HepG2 (cell line): ENCODE measurements at regions not wholly inside any gene's neighbourhood (a gene's known extent, or its start where the extent isn't known, plus 50 kb on each side); places are given as distances from the start of the nearest gene placed in this dataset.

Experiments
- ATAC-seq: fragments of 200-7000 bp; cut with Tn5 transposase; 3 replicates; pipeline ENCODE4 v1.9.1; 2020; ENCODE audit warnings: mild to moderate bottlenecking, moderate library complexity
- BruUV-seq: library from RNA; stranded (reverse); fragments of 400-500 nt; replicated peaks from 2 replicates; lab custom pipeline; 2021; lab: Mats Ljungman, UMichigan
- CTCF ChIA-PET: fragments of 300-600 bp; formaldehyde crosslinking; extraction: SDS; loops from one replicate; lab custom pipeline; 2021; ENCODE audit warnings: low total read pairs, inconsistent platforms, low intra/inter-chr PET ratio; lab: Yijun Ruan, JAX
- POLR2A ChIA-PET: fragments of 350-600 bp; sonication (Branson Sonifier 250); formaldehyde crosslinking; loops from one replicate; lab custom pipeline; 2020; ENCODE audit warnings: antibody characterized with exemption, inconsistent platforms; lab: Yijun Ruan, JAX
- DNase-seq: peaks from one replicate; pipeline ENCODE4 v3.0.0-alpha.2; 2015; ENCODE audit warnings: low spot score
- FAIRE-seq: peaks from 3 replicates; lab custom pipeline; 2011; peaks lifted over from hg19 to GRCh38; lab: Jason Lieb, UNC
- H2AFZ ChIP-seq: one replicate; pipeline ENCODE4 v1.6.1; 2011; ENCODE audit warnings: low read length, inconsistent platforms
- H3K27ac ChIP-seq: fragments of 300-600 bp; 3 replicates; pipeline ENCODE4 v1.8.0; 2011; ENCODE audit warnings: mixed run types, mild to moderate bottlenecking, mixed read lengths, low read length, inconsistent platforms; ENCODE audit not compliant: insufficient read depth; ENCODE audit errors: extremely low read length
- H3K27me3 ChIP-seq, 2 experiments: fragments of 200-600 bp in 1 of 2; 2 replicates in 1 of 2; 3 replicates in 1 of 2; pipeline versions ENCODE4 v1.6.0 to v1.8.0; 2011; ENCODE audit warnings: low read length in 2 of 2, mild to moderate bottlenecking in 2 of 2, moderate library complexity in 2 of 2, inconsistent platforms in 1 of 2; ENCODE audit not compliant: insufficient read depth in 2 of 2, control insufficient read depth in 1 of 2
- H3K36me3 ChIP-seq, 2 experiments: fragments of 200-600 bp in 1 of 2; replicated peaks in 1 of 2; 2 replicates in 1 of 2; 3 replicates in 1 of 2; pipeline versions ENCODE4 v1.5.1 to v1.8.0; 2011; ENCODE audit warnings: low read length in 2 of 2, inconsistent platforms in 1 of 2; ENCODE audit not compliant: insufficient read depth in 2 of 2, control insufficient read depth in 1 of 2
- H3K4me1 ChIP-seq: 2 replicates; pipeline ENCODE4 v1.5.1; 2012; ENCODE audit warnings: low read length, inconsistent platforms; ENCODE audit not compliant: insufficient read depth
- H3K4me2 ChIP-seq: 2 replicates; pipeline ENCODE4 v1.6.0; 2011; ENCODE audit warnings: low read depth, low read length, inconsistent platforms
- H3K4me3 ChIP-seq, 3 experiments: fragments of 200-600 bp in 1 of 3; sonication (generic), shearing (Covaris generic) in 1 of 3; replicated peaks in 1 of 3; 2 replicates each; pipeline ENCODE4 v1.5.1; 2011 to 2016; ENCODE audit warnings: low read length in 3 of 3, inconsistent platforms in 2 of 3, low read depth in 2 of 3, mild to moderate bottlenecking in 2 of 3, control low read depth in 1 of 3, mixed read lengths in 1 of 3; ENCODE audit not compliant: insufficient read depth in 1 of 3
- H3K79me2 ChIP-seq: one replicate; pipeline ENCODE4 v1.6.1; 2011; ENCODE audit warnings: low read length, inconsistent platforms; ENCODE audit not compliant: insufficient read depth
- H3K9ac ChIP-seq: 2 replicates; pipeline ENCODE4 v1.6.0; 2011; ENCODE audit warnings: mild to moderate bottlenecking, low read depth, low read length, inconsistent platforms; ENCODE audit not compliant: insufficient read depth
- H3K9me3 ChIP-seq: 2 replicates; pipeline ENCODE4 v1.5.1; 2012; ENCODE audit warnings: mild to moderate bottlenecking, low read length
- H4K20me1 ChIP-seq: 2 replicates; pipeline ENCODE4 v1.6.0; 2011; ENCODE audit warnings: inconsistent platforms, mild to moderate bottlenecking, low read length, moderate library complexity; ENCODE audit not compliant: insufficient read depth
- NFKB2 ChIP-seq: sonication (generic); formaldehyde crosslinking; IDR thresholded peaks from 2 replicates; pipeline ENCODE4 v1.4.0; 2020; ENCODE audit warnings: missing genetic modification reagents, borderline replicate concordance
- NFKBIZ ChIP-seq: IDR thresholded peaks from 2 replicates; pipeline ENCODE4 v1.6.1; 2018; ENCODE audit warnings: missing genetic modification reagents, missing compliant biosample characterization
- NR2F6 ChIP-seq, 2 experiments: IDR thresholded peaks; 2 replicates each; pipeline ENCODE4 v1.6.1; 2016; ENCODE audit warnings: antibody characterized with exemption in 1 of 2, mild to moderate bottlenecking in 1 of 2
- NRL ChIP-seq: sonication (generic); formaldehyde crosslinking; IDR thresholded peaks from 2 replicates; pipeline ENCODE4 v1.5.0; 2020; ENCODE audit warnings: missing genetic modification reagents, mild to moderate bottlenecking, moderate library complexity, borderline replicate concordance
- RXRB ChIP-seq: IDR thresholded peaks from 2 replicates; pipeline ENCODE4 v1.6.1; 2016; ENCODE audit warnings: borderline replicate concordance, missing genetic modification reagents, missing compliant biosample characterization
- TARDBP ChIP-seq: sonication (generic); formaldehyde crosslinking; IDR thresholded peaks from 2 replicates; pipeline ENCODE4 v1.8.0; 2022; ENCODE audit warnings: mild to moderate bottlenecking, missing genetic modification reagents
- ZSCAN12 ChIP-seq: sonication (generic); formaldehyde crosslinking; IDR thresholded peaks from 2 replicates; pipeline ENCODE4 v1.9.0; 2021; ENCODE audit warnings: mild to moderate bottlenecking, missing genetic modification reagents
- WGBS: methylation state at CpG from one replicate; pipeline ENCODE4 v1.1.6; 2017; ENCODE audit warnings: low lambda C conversion rate; 5-methylcytosine and 5-hydroxymethylcytosine counted together
- in situ Hi-C: cut with HindIII; loops from 2 replicates; pipeline ENCODE4 v1.10.0; 2017; ENCODE audit warnings: low pct_unique_long_range_greater_than_20kb; ENCODE audit not compliant: extremely low pct_ligation_motif_present
- intact Hi-C: fragments of 100-400 bp; cut with micrococcal nuclease; formaldehyde crosslinking; loops from one replicate; pipeline ENCODE4 v1.10.0; 2022; ENCODE audit not compliant: unreplicated experiment
- TF ChIP-seq, protein P1 (sequence below), 2 experiments: fragments of 450-650 bp in 1 of 2; sonication (generic) in 1 of 2; formaldehyde crosslinking in 1 of 2; IDR thresholded peaks; 2 replicates each; pipeline versions ENCODE4 v1.6.1 to v1.8.0; 2016 to 2022; ENCODE audit warnings: antibody characterized with exemption in 1 of 2, mild to moderate bottlenecking in 1 of 2, missing genetic modification reagents in 1 of 2
- TF ChIP-seq, protein P2 (sequence below): sonication (generic); formaldehyde crosslinking; IDR thresholded peaks from 2 replicates; pipeline ENCODE4 v1.5.1; 2020; ENCODE audit warnings: missing genetic modification reagents, mild to moderate bottlenecking, borderline replicate concordance
- TF ChIP-seq, protein P3 (sequence below): sonication (generic); formaldehyde crosslinking; conservative IDR thresholded peaks from 2 replicates; pipeline ENCODE4 v1.4.0; 2020; ENCODE audit warnings: mild to moderate bottlenecking, missing genetic modification reagents, moderate library complexity

DNA sequence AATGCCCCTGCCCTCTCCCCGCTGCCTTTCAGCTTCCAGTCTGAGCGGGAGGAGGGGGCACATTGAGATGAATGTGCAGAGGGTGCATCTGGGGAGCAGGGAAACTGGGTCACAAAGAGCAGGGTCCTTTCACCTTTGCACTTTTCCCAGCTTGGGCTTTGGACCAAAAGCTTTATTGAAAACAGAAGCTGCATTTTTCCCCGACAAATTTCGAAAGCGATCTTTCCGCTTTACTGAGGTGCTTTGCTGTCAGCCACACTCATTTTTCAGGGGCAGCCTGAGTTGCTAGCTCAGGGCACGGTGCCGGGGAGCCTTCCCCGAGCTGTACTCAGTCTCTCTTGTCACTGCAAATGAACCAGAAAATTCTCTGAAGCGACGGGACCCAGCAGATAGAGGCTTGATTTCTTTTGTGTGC lies 283.7 kb upstream of the SOX4 start:
- WGBS: under 1% methylated on average over 11 of the region's 11 CpGs
- no TSS peak for BruUV-seq
- H2AFZ ChIP-seq: peak overlapping the region; percentile 49
- DNase-seq (no peak), FAIRE-seq (no peak), ATAC-seq (peak; percentile 77)
- intact Hi-C loops: loop anchor here (5.0 kb wide), 1 partner anchor 277 kb away; no protein-coding TSS in a partner anchor
- CTCF ChIA-PET: no interaction called here
- H3K9me3 ChIP-seq: no peaks in the 10 kb centered on the region
- POLR2A ChIA-PET: no interaction called here
- H3K4me3 ChIP-seq: peak overlapping the region; percentile 24 to 52 (median 44); a peak in 5 of 6 replicates
- no peaks in the 10 kb centered on the region for H3K36me3 ChIP-seq
- no peaks in the 10 kb centered on the region for H3K79me2 ChIP-seq
- H3K4me2 ChIP-seq: peak overlapping the region; percentile 81
- peaks cover 31% of the 10 kb centered on the region for H3K4me1 ChIP-seq
- H4K20me1 ChIP-seq: no peaks in the 10 kb centered on the region
- in situ Hi-C loops: no loop called here
- no peak overlapping the region for H3K27ac ChIP-seq
- peaks cover 1 to 12% of the 10 kb centered on the region in 2 experiments; a peak in 4 of 5 replicates for H3K27me3 ChIP-seq
- peak overlapping the region; percentile 39; the same call in 1 of the 2 replicates for H3K9ac ChIP-seq
- TF ChIP-seq NRL (CRISPR knock-in tag) (no peak), NFKB2 (no peak), NR2F6 (IDR thresholded peaks at IDR 0.05) (0 out of 2 replicates have a peak, but pooled peaks have one; percentile 45), NR2F6 (CRISPR knock-in tag; IDR thresholded peaks at IDR 0.05) (peak; percentile 27; the same call in 1 of the 2 replicates), TARDBP (no peak), RXRB (CRISPR knock-in tag) (0 out of 2 replicates have a peak, but pooled peaks have one; percentile 25), ZSCAN12 (no peak), NFKBIZ (CRISPR knock-in tag) (no peak)
- TF ChIP-seq, protein P1, sequence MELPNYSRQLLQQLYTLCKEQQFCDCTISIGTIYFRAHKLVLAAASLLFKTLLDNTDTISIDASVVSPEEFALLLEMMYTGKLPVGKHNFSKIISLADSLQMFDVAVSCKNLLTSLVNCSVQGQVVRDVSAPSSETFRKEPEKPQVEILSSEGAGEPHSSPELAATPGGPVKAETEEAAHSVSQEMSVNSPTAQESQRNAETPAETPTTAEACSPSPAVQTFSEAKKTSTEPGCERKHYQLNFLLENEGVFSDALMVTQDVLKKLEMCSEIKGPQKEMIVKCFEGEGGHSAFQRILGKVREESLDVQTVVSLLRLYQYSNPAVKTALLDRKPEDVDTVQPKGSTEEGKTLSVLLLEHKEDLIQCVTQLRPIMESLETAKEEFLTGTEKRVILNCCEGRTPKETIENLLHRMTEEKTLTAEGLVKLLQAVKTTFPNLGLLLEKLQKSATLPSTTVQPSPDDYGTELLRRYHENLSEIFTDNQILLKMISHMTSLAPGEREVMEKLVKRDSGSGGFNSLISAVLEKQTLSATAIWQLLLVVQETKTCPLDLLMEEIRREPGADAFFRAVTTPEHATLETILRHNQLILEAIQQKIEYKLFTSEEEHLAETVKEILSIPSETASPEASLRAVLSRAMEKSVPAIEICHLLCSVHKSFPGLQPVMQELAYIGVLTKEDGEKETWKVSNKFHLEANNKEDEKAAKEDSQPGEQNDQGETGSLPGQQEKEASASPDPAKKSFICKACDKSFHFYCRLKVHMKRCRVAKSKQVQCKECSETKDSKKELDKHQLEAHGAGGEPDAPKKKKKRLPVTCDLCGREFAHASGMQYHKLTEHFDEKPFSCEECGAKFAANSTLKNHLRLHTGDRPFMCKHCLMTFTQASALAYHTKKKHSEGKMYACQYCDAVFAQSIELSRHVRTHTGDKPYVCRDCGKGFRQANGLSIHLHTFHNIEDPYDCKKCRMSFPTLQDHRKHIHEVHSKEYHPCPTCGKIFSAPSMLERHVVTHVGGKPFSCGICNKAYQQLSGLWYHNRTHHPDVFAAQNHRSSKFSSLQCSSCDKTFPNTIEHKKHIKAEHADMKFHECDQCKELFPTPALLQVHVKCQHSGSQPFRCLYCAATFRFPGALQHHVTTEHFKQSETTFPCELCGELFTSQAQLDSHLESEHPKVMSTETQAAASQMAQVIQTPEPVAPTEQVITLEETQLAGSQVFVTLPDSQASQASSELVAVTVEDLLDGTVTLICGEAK (IDR thresholded peaks at IDR 0.05): peak; percentile 41
- TF ChIP-seq, protein P1 (CRISPR knock-in tag; IDR thresholded peaks at IDR 0.05): peak; percentile 99
- TF ChIP-seq, protein P2, sequence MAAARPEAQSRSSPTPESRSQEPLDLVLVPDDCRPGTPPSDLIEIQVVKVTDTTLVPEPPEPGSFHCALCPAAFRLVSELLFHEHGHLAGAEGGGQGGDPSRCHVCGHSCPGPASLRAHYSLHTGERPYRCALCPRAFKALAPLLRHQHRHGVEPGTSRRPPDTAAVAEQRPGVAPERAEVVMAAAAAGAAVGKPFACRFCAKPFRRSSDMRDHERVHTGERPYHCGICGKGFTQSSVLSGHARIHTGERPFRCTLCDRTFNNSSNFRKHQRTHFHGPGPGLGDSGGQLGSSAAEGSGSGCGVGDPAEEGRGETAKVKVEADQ: no peak
- TF ChIP-seq, protein P3, sequence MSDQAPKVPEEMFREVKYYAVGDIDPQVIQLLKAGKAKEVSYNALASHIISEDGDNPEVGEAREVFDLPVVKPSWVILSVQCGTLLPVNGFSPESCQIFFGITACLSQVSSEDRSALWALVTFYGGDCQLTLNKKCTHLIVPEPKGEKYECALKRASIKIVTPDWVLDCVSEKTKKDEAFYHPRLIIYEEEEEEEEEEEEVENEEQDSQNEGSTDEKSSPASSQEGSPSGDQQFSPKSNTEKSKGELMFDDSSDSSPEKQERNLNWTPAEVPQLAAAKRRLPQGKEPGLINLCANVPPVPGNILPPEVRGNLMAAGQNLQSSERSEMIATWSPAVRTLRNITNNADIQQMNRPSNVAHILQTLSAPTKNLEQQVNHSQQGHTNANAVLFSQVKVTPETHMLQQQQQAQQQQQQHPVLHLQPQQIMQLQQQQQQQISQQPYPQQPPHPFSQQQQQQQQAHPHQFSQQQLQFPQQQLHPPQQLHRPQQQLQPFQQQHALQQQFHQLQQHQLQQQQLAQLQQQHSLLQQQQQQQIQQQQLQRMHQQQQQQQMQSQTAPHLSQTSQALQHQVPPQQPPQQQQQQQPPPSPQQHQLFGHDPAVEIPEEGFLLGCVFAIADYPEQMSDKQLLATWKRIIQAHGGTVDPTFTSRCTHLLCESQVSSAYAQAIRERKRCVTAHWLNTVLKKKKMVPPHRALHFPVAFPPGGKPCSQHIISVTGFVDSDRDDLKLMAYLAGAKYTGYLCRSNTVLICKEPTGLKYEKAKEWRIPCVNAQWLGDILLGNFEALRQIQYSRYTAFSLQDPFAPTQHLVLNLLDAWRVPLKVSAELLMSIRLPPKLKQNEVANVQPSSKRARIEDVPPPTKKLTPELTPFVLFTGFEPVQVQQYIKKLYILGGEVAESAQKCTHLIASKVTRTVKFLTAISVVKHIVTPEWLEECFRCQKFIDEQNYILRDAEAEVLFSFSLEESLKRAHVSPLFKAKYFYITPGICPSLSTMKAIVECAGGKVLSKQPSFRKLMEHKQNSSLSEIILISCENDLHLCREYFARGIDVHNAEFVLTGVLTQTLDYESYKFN (CRISPR knock-in tag): peak; percentile 54; the same call in 1 of the 2 replicates
